GM19463 (cell line): ENCODE measurements at regions not wholly inside any gene's neighbourhood (a gene's known extent, or its start where the extent isn't known, plus 50 kb on each side); places are given as distances from the start of the nearest gene placed in this dataset.

ENCODE experiments used
- ATAC-seq: cut with Tn5 transposase; IDR thresholded peaks from one replicate; pipeline ENCODE4 v1.9.1; 2021; ENCODE audit warnings: mild to moderate bottlenecking, moderate library complexity; ENCODE audit not compliant: unreplicated experiment

DNA sequence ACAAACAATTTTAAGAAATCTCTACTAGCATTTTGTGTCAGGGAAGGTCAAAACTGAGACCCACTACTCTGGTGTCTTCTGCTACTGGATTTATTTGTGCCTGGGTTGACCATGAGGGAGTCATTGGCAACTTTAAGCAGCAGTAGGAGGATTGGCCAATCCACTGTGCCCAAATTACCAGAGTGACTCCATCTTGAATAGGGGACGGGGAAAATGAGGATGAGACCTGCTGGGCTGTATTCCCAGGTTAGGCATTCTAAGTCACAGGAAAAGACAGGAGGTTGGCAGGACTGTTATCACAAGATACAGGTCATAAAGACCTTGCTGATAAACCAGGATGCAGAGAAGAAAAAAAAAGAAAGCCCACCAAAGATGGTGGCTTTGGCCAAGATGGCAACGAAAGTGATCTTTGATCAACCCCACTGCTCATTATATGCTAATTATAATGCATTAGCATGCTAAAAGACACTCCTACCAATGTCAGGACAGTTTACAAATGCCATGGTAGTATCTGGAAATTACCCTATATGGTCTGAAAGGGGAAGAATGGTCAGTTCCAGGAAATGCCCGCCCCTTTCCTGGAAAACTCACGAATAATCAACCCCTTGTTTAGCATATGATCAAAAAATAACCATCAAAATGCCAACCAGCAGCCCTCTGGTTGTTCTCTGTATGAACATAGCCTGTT is 200.9 kb downstream of the LTN1 start:
- no peak for ATAC-seq

DNA sequence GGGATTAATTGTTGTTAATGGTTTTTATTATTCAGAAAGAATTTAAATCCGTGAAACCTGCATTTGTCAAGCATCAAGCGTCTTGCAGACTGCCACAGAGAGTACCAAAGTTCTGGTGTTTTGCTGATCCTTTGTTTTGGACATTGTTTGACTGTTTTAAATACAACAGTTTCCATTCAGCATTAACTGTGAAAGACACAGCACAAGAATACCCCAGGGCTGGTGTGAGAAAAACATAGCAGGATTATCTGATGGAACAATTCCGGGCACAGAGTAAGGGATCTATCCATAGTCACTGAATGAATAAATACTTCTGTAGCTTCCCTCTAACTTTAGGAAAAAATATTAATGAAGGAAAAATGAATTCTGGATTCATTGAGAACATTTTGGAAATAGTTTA is 202.3 kb downstream of the LTN1 start:
- no peak for ATAC-seq

DNA sequence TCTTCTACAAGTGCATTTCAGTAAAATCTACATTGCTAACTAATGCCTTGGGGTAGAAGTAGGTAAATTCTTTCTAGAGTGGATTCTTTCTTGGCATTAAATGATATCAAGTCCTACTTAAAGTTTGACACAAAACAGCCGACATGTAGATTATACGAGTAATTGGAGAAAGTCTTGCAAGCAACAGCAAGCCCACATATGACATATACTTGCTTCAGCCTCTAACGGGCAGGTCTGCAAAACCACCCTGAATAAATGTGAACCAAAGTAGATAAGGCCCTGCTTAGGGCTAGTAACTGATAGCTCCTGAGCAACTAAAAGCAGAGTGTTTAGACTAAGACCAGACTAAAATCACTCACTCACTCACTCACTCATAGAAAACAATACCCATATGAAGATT is 203.2 kb downstream of the LTN1 start:
- ATAC-seq, result no peak

DNA sequence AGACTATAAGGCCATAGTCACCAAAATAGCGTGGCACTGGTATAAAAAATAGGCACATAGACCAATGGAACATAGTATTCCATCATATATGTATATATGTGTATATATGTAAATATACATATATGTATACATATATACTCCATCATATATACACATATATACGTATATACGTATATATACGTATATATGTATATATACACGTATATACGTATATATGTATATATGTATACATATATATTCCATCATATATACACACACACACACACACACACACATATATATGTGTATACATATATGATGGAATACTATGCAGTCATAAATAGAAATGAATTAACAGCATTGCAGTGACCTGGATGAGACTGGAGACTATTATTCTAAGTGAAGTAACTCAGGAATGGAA is 204.6 kb downstream of the LTN1 start:
- ATAC-seq, result no peak

DNA sequence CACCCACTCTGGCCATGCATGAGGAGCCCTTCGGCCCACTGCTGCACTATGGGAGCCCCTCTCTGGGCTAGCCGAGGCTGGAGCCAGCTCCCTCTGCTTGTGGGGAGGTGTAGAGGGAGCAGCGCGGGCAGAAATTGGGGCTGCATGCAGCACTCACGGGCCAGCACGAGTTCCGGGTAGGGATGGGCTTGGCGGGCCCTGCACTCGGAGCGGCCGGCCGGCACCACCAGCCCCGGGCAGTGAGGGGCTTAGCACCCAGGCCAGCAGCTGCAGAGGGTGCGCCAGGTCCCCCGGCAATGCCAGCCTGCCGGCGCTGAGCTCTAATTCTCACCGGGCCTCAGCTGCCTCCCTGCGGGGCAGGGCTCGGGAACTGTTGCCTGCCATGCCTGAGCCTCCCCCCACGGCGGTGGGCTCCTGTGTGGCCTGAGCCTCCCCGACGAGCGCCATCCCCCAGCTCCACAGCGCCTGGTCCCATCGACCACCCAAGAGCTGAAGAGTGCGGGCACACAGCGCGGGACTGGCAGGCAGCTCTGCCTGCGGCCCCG is 209.0 kb downstream of the LTN1 start:
- ATAC-seq, result no peak

DNA sequence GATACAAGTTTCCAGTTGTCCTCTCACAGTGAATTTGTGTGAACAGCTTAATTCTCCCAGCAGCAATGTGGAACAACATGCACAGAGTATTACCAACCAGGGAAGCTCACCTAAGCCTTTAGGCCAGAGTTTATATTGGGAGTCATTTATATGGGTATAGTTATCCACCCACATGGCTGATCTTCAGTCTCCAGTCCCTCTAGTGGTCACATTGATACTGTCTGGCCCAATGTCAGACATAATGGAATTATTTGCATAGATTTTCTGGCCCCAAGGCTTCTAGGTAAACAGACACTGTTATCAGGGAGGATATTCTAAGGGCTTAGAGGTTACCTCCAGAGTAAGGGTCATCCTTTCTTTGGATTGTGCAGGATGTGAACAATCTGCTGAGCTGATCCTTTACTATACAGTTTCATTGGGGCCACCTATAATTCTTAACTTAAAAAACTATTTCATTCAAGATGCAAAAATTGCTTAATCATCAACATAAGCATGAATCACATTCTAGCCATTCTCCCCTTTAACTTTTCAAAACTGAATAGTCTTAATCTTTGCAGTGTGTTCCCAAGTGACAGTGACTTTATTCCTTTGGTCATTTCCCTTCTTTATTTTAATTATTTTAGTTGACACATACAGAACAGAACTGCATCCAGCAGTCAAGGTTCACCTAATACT is 210.9 kb downstream of the LTN1 start:
- ATAC-seq, result no peak

DNA sequence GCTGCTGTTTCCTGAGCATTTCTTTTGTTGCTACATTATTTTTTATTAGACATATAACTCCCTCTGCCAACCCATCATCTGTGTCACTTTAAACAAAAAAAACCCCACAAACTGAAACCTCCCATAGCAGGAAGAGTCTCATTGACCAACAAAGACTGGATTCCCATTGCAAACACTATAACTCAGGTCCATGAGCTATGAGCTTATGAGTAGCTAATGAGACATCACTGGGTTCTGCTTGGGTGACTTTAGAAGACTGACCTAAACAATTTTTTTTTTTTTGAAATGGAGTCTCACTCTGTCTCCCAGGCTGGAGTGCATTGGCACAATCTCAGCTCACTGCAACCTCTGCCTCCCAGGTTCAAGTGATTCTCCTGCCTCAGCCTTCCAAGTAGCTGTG is 212.8 kb downstream of the LTN1 start:
- no peak for ATAC-seq

DNA sequence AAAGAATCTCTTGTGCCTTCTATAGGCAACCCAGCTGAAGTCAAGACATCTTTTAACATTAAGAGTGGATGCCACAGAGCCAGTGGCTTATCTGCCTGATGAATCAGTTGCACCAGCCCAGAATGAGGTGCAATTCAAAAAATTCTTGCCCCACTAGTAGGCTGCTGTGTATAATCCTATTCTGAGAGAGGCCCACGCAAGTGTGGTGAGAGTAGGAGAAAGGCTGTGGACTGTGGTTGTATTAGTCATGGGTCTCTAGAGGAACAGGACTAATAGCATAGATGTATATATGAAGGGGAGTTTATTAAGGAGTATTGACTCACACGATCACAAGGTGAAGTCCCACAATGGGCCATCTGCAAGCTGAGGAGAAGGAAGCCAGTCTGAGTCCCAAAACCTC is 216.4 kb downstream of the LTN1 start:
- no peak for ATAC-seq

DNA sequence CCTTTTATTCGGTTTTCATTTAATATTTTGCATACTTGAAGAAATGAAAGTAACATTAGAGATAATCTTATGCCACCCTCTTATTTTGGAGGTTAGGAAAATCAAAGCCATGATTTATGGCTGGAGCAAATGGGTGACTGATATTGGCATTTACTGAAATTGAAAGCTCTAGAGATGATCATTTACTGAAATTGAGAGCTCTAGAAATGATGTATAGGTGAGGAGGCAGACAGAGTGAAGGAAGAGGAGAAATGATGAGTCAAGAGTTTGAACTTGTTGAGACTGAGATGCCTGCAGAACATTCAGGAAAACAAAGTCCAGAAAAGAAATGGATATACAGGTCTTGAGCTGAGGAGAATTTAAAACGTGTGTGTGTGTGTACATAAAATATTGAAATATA is 217.6 kb downstream of the LTN1 start:
- no peak for ATAC-seq

DNA sequence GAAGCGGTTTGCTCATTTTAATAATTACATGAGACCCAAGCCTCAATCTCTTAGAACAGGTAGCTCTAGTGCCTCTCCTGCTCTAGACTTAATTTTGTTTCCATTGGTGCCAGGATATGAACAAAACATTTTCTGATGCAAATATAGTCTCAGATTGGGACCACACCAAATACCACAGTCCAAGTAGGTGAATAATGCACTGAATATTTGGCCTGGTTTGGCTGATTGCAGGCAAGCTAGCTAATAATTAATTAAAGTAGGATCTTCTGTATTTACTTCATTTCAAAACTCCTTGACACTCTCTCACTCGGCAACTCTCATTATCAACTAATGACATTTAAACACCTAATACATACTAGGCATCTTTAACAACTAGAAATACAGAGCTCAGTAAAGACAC is 219.6 kb downstream of the LTN1 start:
- ATAC-seq, result no peak

DNA sequence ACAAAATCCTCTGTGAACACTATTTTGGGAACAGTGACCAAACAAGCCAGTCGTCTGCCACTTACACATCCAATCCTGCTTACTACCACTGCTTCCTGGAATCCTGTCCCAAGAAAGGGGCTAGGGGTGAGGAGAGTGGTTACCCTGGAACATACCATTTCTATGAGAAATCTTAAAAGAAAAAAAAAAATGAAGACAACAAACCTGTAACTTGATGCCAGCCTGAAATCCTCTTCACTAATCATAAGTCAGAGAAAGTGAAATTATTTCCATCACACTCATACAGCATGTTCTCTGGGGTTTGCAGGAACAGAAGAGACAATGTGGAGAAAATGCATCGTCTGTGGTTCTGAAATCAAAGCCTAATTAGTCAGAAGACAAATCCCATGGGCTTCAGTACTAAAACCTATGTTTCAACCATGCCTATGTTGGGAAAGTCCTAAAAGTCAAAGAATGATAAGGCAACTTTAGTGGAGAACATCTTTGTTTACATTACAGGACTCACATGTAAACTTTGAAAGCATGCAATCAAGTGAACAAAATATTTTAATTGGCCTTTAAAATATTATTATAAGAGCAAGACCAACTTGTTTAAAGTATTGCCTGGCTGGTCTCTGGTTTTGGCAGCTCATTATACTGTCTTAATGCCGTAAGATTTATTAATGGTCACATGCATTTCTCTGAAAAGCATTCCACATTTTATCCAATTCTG is 220.7 kb downstream of the LTN1 start:
- no peak for ATAC-seq

DNA sequence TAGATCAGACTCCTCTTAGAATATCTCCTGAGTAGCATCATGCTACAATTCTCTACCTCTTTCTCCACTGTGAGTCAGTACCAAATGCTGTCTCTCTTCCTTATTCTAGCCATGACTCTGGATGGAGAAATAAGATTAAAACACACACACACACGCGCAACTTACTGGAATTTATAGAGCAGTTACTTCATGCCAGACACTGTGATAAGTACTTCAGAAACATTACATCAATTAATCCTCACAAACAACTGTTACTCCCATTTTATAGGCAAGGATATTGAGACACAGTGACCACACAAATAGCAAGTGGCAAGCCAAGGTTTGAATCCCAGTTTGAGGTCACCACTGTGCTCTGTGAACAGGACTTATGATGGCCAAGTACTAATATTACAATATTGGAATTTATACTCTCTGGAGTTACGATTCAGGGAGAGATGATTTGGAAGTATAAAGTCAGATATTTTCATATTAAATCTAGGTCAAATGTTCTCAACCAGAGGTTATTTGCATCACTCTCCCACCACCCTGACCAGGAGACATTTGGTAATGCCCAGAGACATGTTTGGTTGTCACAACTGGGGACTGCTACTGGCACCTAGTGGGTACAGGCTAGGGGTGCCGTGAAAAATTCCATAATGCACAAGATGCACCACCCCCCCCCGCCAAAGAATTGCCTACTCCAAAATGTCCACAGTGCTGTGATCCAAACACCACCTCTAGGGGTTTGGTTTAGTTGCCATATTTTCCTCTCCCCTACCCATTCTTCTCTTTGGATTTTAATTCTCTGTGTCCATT is 221.6 kb downstream of the LTN1 start:
- no peak for ATAC-seq

DNA sequence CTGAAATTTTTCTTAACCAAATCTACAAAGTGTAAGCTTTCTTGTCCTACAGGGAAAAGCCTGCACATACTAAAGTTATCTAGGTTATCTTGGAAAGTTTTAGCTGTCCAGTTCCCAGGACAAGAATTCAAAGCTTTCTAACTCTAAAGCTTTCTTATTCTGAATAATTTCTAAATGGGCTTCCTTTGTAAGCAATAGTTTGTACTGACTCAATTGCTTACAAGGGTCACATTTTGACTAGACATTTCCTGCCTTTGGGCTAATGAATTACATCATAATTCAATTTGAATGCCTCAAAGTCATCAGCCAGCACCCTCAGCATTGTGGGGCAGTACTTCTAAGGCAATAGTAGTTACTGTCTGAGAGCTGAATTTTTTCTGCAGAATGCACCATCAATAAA is 223.0 kb downstream of the LTN1 start:
- no peak for ATAC-seq

DNA sequence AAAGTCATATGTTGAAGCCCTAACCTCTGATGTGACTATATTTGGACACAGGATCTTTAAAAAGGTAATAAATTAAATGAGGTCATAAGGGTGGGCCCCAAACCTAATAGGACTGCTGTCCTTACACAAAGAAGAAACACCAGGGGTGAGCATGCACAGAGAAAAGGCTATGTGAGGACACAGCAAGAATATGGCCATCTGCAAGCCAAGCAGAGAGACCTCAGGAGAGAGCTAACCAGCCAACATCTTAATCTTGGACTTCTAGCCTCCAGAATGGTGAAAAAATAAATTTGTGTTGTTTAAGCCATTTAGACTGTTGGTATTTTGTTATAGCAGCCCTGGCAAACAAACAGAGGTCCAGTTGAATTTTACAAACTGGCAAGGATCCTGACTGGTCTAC is 223.9 kb downstream of the LTN1 start:
- ATAC-seq, result no peak

DNA sequence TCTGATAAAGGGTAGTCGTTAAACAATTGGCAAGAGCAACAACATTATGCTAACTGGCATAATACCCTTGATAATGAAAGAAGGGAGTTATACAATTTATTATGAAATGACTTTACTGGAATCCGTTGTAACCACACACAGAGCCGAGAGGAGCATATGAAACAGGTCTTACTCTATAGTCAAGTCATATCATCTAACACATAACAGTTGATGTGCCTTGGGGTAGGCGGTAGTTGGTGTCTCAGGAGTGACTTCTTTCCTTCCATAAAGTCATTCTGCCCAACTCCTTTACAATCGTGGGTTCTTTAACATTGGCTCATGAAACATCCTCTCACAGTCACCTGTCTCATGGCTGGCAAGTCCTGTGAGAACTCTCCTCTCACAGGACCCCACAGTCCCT is 225.2 kb downstream of the LTN1 start:
- no peak for ATAC-seq

DNA sequence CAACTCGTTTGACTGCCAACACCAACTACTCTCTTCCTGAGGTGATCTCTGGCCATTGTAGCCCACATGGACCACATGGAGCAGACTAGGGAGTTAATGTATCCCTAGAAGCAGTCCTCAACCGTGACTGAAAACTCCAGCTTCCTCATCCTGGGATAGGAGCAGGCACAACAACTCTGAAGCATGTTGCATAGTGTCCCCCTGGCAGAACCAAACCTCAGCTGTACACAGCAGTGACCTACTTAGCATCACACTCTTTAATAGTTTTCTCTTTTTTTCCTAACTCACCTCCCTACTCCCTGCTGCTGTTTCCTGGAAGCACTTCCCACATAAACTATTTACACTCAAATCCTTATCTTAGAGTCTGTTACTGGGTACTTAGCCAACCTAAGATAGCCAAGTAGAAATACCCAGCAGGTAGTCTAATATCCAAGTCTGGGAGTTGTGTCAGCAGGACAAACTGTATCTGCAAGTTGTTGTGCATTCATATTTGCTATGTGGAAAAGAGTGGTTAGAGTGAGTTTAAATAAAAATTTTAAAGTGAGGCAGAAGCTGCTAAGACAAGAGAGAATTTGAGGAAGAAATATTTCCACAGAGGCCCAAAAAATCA is 228.8 kb downstream of the LTN1 start:
- no peak for ATAC-seq

DNA sequence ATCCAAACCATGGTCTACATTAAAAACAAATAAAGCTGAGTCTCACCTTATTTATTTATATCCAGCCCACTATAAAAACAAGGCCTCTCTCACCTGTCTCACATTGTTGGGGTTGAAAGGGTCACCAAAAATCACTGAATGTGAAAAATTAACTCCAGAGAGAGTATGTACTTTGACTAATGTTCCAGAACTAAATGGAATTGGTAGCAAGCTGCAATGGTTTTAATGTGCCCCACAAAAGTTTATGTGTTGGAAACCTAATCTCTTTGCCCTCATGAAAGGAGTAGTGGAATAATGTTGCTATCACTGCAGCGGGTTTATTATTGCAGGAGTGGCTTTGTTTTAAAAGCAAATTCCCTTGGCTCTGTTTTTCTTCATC is 230.3 kb downstream of the LTN1 start:
- ATAC-seq, result no peak

DNA sequence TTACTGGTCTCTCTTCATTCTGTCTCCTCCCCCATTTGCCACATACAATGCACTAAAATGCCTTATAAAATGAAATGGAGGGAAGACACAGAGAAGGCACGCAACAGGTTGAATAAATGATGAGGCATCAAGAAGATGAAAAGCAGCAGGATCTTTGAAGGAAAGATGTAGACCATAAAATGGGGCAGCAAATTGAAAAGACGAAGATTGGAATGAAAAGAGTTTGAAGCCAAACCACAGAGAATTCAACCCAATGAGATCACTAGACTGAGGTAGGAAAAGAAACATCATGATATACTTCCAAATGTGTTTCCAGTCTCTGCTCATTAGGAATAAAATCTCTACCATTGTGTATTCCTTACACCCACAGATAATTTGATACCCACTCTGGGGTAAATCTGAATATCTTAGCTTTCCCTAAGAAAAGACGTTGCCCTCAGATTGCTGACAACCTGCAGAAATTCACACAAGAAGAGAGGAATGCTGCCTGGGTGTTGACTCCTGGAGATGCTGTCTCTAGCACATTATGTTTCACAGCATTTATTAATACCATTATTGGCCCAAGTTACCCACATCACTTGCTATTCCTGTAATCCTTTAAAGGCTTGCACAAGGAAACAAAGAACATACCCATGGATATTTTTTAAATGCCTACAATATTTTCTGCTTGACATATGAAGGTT is 230.9 kb downstream of the LTN1 start:
- no peak for ATAC-seq

DNA sequence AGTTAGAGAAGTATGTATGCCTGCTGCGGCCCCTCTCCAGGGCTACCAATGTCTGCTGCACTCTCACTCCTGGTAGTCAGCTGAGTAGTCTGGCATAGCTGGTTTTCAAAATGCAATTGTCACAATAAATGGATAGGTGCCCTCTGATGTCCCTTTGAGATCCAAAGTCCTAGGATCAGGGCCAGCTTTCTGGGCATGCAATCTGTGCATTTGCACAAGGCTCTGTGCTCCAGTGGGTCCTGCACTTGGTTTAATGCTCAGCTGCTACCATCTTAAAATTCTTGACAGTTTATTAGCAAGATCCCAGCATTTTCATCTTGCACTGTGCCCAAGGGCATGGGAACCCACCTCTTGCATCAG is 233.8 kb downstream of the LTN1 start:
- no peak for ATAC-seq
